Suprapubic skin (tissue), 4 donors: ENCODE measurements at regions not wholly inside any gene's neighbourhood (a gene's known extent, or its start where the extent isn't known, plus 50 kb on each side); places are given as distances from the start of the nearest gene placed in this dataset.
A peak's percentile ranks its signal among the peaks of the same experiment; 100 is the strongest.

Experiments used
- DNase-seq, 2 donors: peaks; one replicate each; pipeline ENCODE4 v3.0.0-alpha.2; 2019; ENCODE audit warnings: low spot score in 2 of 2
- H3K27ac ChIP-seq: fragments of 200-600 bp; sonication (generic); one replicate; pipeline ENCODE4 v1.5.1; 2019
- H3K27me3 ChIP-seq: fragments of 200-600 bp; sonication (generic); one replicate; pipeline ENCODE4 v1.5.1; 2019
- H3K36me3 ChIP-seq: fragments of 200-600 bp; sonication (generic); one replicate; pipeline ENCODE4 v1.5.1; 2019
- H3K4me1 ChIP-seq: fragments of 200-600 bp; sonication (generic); one replicate; pipeline ENCODE4 v1.5.1; 2019
- H3K4me3 ChIP-seq: fragments of 200-600 bp; sonication (generic); one replicate; pipeline ENCODE4 v1.5.1; 2019; ENCODE audit warnings: mild to moderate bottlenecking
- H3K9me3 ChIP-seq: fragments of 200-600 bp; sonication (generic); one replicate; pipeline ENCODE4 v1.5.1; 2019
- CTCF ChIP-seq, 2 donors: fragments of 200-600 bp in 1 of 2; fragments of 450-650 bp in 1 of 2; sonication (generic) in 1 of 2; IDR thresholded peaks; one replicate each; pipeline ENCODE4 v1.5.1; 2016 to 2019; ENCODE audit warnings: antibody characterized with exemption in 2 of 2, mild to moderate bottlenecking in 1 of 2, moderate library complexity in 1 of 2
- EP300 ChIP-seq: sonication (generic); formaldehyde crosslinking; IDR thresholded peaks from one replicate; pipeline ENCODE4 v1.6.1; 2017; ENCODE audit warnings: antibody characterized with exemption
- POLR2A ChIP-seq, 2 donors: fragments of 450-650 bp; IDR thresholded peaks; one replicate each; pipeline ENCODE4 v1.6.1; 2017; ENCODE audit warnings: antibody characterized with exemption in 2 of 2, mild to moderate bottlenecking in 2 of 2, moderate library complexity in 2 of 2
- POLR2AphosphoS5 ChIP-seq, 3 donors: sonication (generic); formaldehyde crosslinking; IDR thresholded peaks; one replicate each; pipeline ENCODE4 v1.6.1; 2017; ENCODE audit warnings: antibody characterized with exemption in 3 of 3
- WGBS: methylation state at CpG from one replicate; pipeline ENCODE4 v1.1.5; 2018; 5-methylcytosine and 5-hydroxymethylcytosine counted together

GRCh38 chr6:4459996-4460395, 316.2 kb upstream of the CDYL start:
- Histone ChIP-seq H3K4me1 (peaks cover 25% of the 10 kb centered on the region), H3K36me3 (no peaks in the 10 kb centered on the region), H3K4me3 (no peak overlapping the region), H3K9me3 (no peaks in the 10 kb centered on the region), H3K27me3 (no peaks in the 10 kb centered on the region), H3K27ac (peak overlapping the region; percentile 60)
- WGBS = 80% methylated on average over 11 of the region's 11 CpGs
- DNase-seq = no peak
- no peak for TF ChIP-seq CTCF (IDR thresholded peaks at IDR 0.05)

- H3K9me3 ChIP-seq = no peaks in the 10 kb centered on the region
- TF ChIP-seq EP300 (no peak), POLR2A (IDR thresholded peaks at IDR 0.05) (no peak), CTCF (IDR thresholded peaks at IDR 0.05) (no peak), POLR2AphosphoS5 (IDR thresholded peaks at IDR 0.05) (no peak)
- H3K36me3 ChIP-seq = no peaks in the 10 kb centered on the region
- no peaks in the 10 kb centered on the region for H3K27me3 ChIP-seq
- H3K27ac ChIP-seq = no peak overlapping the region
- no peak for DNase-seq
- H3K4me1 ChIP-seq = peaks cover 25% of the 10 kb centered on the region
- 50% methylated on average over 3 of the region's 3 CpGs for WGBS
- H3K4me3 ChIP-seq = no peak overlapping the region
Observed at GRCh38 chr6:4459032-4459431, 317.2 kb upstream of the CDYL start.

GRCh38 chr6:4451718-4452117, 316.3 kb upstream of the ECI2 start:
- no peak overlapping the region for H3K4me3 ChIP-seq
- no peaks in the 10 kb centered on the region for H3K4me1 ChIP-seq
- WGBS = 95% methylated on average over 1 of the region's 1 CpG
- H3K36me3 ChIP-seq = no peaks in the 10 kb centered on the region
- no peak for TF ChIP-seq EP300
- no peak for TF ChIP-seq CTCF (IDR thresholded peaks at IDR 0.05)
- no peak for TF ChIP-seq POLR2AphosphoS5 (IDR thresholded peaks at IDR 0.05)
- no peak for TF ChIP-seq POLR2A (IDR thresholded peaks at IDR 0.05)
- DNase-seq = no peak
- no peaks in the 10 kb centered on the region for H3K27me3 ChIP-seq
- no peak overlapping the region for H3K27ac ChIP-seq
- H3K9me3 ChIP-seq = peaks cover 10% of the 10 kb centered on the region

- no peak for DNase-seq
- Histone ChIP-seq H3K36me3 (no peaks in the 10 kb centered on the region), H3K4me3 (no peak overlapping the region), H3K9me3 (peaks cover 10% of the 10 kb centered on the region), H3K27ac (no peak overlapping the region), H3K4me1 (no peaks in the 10 kb centered on the region), H3K27me3 (no peaks in the 10 kb centered on the region)
- TF ChIP-seq EP300 = no peak
- TF ChIP-seq CTCF (IDR thresholded peaks at IDR 0.05) = no peak
- TF ChIP-seq POLR2AphosphoS5 (IDR thresholded peaks at IDR 0.05) = no peak
- no peak for TF ChIP-seq POLR2A (IDR thresholded peaks at IDR 0.05)
- WGBS = 96% methylated on average over 3 of the region's 3 CpGs
Observed at GRCh38 chr6:4451081-4451480, 315.7 kb upstream of the ECI2 start.

GRCh38 chr6:4450237-4450636, 314.9 kb upstream of the ECI2 start:
- Histone ChIP-seq H3K27ac (no peak overlapping the region), H3K4me3 (no peak overlapping the region), H3K9me3 (peaks cover 10% of the 10 kb centered on the region), H3K36me3 (no peaks in the 10 kb centered on the region), H3K27me3 (no peaks in the 10 kb centered on the region), H3K4me1 (no peaks in the 10 kb centered on the region)
- DNase-seq = no peak
- no peak for TF ChIP-seq EP300
- no peak for TF ChIP-seq POLR2A (IDR thresholded peaks at IDR 0.05)
- no peak for TF ChIP-seq POLR2AphosphoS5 (IDR thresholded peaks at IDR 0.05)
- no peak for TF ChIP-seq CTCF (IDR thresholded peaks at IDR 0.05)
- 90% methylated on average over 1 of the region's 1 CpG for WGBS
